Gastroesophageal sphincter (tissue), 3 donors: ENCODE measurements at regions not wholly inside any gene's neighbourhood (a gene's known extent, or its start where the extent isn't known, plus 50 kb on each side); places are given as distances from the start of the nearest gene placed in this dataset.

Source experiments
- EP300 ChIP-seq: sonication (generic); formaldehyde crosslinking; IDR thresholded peaks from one replicate; pipeline ENCODE4 v1.6.1; 2017; ENCODE audit warnings: antibody characterized with exemption, mild to moderate bottlenecking
- POLR2A ChIP-seq, 2 donors: fragments of 450-650 bp; IDR thresholded peaks; one replicate each; pipeline ENCODE4 v1.6.1; 2017; ENCODE audit warnings: antibody characterized with exemption in 2 of 2, mild to moderate bottlenecking in 2 of 2, moderate library complexity in 1 of 2
- POLR2AphosphoS5 ChIP-seq: sonication (generic); formaldehyde crosslinking; IDR thresholded peaks from one replicate; pipeline ENCODE4 v1.6.1; 2017; ENCODE audit warnings: antibody characterized with exemption
- TF ChIP-seq, protein P1 (sequence below), 4 experiments: fragments of 200-600 bp in 2 of 4; fragments of 450-650 bp in 2 of 4; sonication (generic) in 1 of 4; IDR thresholded peaks; one replicate each; pipeline ENCODE4 v1.5.1; 2017 to 2019; ENCODE audit warnings: antibody characterized with exemption in 4 of 4, mild to moderate bottlenecking in 2 of 4, moderate library complexity in 2 of 4

DNA sequence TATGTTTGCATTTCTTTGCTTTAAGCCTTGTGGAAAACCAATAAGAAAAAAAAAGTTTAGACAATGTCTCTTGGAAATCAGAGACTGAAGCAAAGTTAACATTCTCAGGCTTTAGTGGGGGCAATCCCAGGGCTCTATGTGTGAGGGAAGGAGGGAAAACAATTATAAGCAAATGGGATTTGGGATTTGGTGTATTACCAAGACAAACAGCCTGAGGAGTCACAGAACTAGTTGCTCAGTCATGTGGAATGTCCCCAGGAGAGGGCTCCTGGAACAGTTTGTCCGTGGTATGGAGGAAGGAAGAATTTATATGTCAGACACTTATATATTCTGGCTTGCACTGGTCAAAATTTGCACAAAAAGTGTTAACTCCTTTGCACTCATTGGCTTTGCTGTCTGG, 562.9 kb upstream of the TPK1 start:
- TF ChIP-seq, protein P1, sequence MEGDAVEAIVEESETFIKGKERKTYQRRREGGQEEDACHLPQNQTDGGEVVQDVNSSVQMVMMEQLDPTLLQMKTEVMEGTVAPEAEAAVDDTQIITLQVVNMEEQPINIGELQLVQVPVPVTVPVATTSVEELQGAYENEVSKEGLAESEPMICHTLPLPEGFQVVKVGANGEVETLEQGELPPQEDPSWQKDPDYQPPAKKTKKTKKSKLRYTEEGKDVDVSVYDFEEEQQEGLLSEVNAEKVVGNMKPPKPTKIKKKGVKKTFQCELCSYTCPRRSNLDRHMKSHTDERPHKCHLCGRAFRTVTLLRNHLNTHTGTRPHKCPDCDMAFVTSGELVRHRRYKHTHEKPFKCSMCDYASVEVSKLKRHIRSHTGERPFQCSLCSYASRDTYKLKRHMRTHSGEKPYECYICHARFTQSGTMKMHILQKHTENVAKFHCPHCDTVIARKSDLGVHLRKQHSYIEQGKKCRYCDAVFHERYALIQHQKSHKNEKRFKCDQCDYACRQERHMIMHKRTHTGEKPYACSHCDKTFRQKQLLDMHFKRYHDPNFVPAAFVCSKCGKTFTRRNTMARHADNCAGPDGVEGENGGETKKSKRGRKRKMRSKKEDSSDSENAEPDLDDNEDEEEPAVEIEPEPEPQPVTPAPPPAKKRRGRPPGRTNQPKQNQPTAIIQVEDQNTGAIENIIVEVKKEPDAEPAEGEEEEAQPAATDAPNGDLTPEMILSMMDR (IDR thresholded peaks at IDR 0.05): no peak
- no peak for TF ChIP-seq EP300
- no peak for TF ChIP-seq POLR2A (IDR thresholded peaks at IDR 0.05)
- TF ChIP-seq POLR2AphosphoS5: no peak
